MM.1S (cell line): ENCODE measurements at regions not wholly inside any gene's neighbourhood (a gene's known extent, or its start where the extent isn't known, plus 50 kb on each side); places are given as distances from the start of the nearest gene placed in this dataset.

Experiments
- CTCF ChIP-seq: fragments of 300-600 bp; sonication (generic); IDR thresholded peaks from 2 replicates; pipeline ENCODE4 v1.5.1; 2016; ENCODE audit warnings: antibody characterized with exemption, low read length, mixed read lengths
- EZH2 ChIP-seq: fragments of 300-600 bp; sonication (generic); optimal IDR thresholded peaks from 2 replicates; pipeline ENCODE3; 2017; ENCODE audit warnings: low read depth, mild to moderate bottlenecking, antibody characterized with exemption, low read length, mixed read lengths
- EZH2phosphoT487 ChIP-seq: fragments of 300-600 bp; sonication (generic); IDR thresholded peaks from 2 replicates; pipeline ENCODE4 v1.6.1; 2018; ENCODE audit warnings: antibody characterized with exemption, low read length

- no peak for TF ChIP-seq EZH2phosphoT487
- TF ChIP-seq CTCF: no peak
- TF ChIP-seq EZH2: no peak
Observed at GRCh38 chr3:70824773-70825172, 512.3 kb upstream of the MDFIC2 start.
